KMS-11 (cell line): ENCODE measurements at regions not wholly inside any gene's neighbourhood (a gene's known extent, or its start where the extent isn't known, plus 50 kb on each side); places are given as distances from the start of the nearest gene placed in this dataset.

Source experiments
- H2AFZ ChIP-seq: fragments of 200-600 bp; sonication (generic); 2 replicates; pipeline ENCODE4 v1.6.1; 2016; ENCODE audit warnings: antibody characterized with exemption, mixed run types, low read depth
- H3K27ac ChIP-seq: fragments of 200-600 bp; sonication (generic); 2 replicates; pipeline ENCODE4 v1.6.1; 2016; ENCODE audit warnings: mild to moderate bottlenecking, mixed run types
- H3K27me3 ChIP-seq: fragments of 200-600 bp; sonication (generic); 2 replicates; pipeline ENCODE4 v1.6.1; 2017; ENCODE audit warnings: mild to moderate bottlenecking, low read depth, mixed run types, moderate library complexity; ENCODE audit not compliant: insufficient read depth
- H3K36me3 ChIP-seq: fragments of 200-600 bp; sonication (generic); 2 replicates; pipeline ENCODE4 v1.6.1; 2017; ENCODE audit warnings: mild to moderate bottlenecking, mixed run types; ENCODE audit not compliant: insufficient read depth
- H3K4me1 ChIP-seq: fragments of 200-600 bp; sonication (generic); 2 replicates; pipeline ENCODE4 v1.6.1; 2016; ENCODE audit warnings: mild to moderate bottlenecking, low read depth, mixed run types; ENCODE audit not compliant: poor library complexity, severe bottlenecking
- H3K4me2 ChIP-seq: fragments of 200-600 bp; sonication (generic); 2 replicates; pipeline ENCODE4 v1.7.0; 2016; ENCODE audit warnings: mild to moderate bottlenecking, mixed run types
- H3K4me3 ChIP-seq: fragments of 200-600 bp; sonication (generic); IDR thresholded peaks from 2 replicates; pipeline ENCODE4 v1.6.1; 2017; ENCODE audit warnings: low read depth, low read length, mixed read lengths; ENCODE audit not compliant: insufficient read depth
- H3K79me2 ChIP-seq: fragments of 200-600 bp; sonication (generic); 2 replicates; pipeline ENCODE4 v1.6.1; 2016; ENCODE audit warnings: low read depth, mixed run types; ENCODE audit not compliant: insufficient read depth
- H3K9ac ChIP-seq: fragments of 200-600 bp; sonication (generic); 2 replicates; pipeline ENCODE4 v1.6.1; 2016; ENCODE audit warnings: mild to moderate bottlenecking, mixed run types
- H4K20me1 ChIP-seq: fragments of 200-600 bp; sonication (generic); 2 replicates; pipeline ENCODE4 v1.6.1; 2016; ENCODE audit warnings: mild to moderate bottlenecking, mixed run types; ENCODE audit not compliant: insufficient read depth
- CTCF ChIP-seq: fragments of 200-600 bp; sonication (generic); conservative IDR thresholded peaks from 2 replicates; pipeline ENCODE4 v1.6.1; 2017; ENCODE audit warnings: low read depth, mild to moderate bottlenecking, antibody characterized with exemption, low read length, moderate library complexity, mixed read lengths

- H3K79me2 ChIP-seq, result no peaks in the 10 kb centered on the region
- no peak overlapping the region; the same call in 1 of the 2 replicates for H3K4me2 ChIP-seq
- H3K36me3 ChIP-seq, result no peaks in the 10 kb centered on the region
- peaks cover 12% of the 10 kb centered on the region for H3K4me1 ChIP-seq
- H4K20me1 ChIP-seq, result no peaks in the 10 kb centered on the region
- H3K27ac ChIP-seq, result no peak overlapping the region
- no peak for TF ChIP-seq CTCF
- H3K27me3 ChIP-seq, result no peaks in the 10 kb centered on the region
- H3K9ac ChIP-seq, result no peak overlapping the region
- H3K4me3 ChIP-seq, result no peak overlapping the region
- H2AFZ ChIP-seq, result no peak overlapping the region
These were observed 732.9 kb downstream of the CETN3 start for GRCh38 chr5:89676634-89677033.

GRCh38 chr5:89673019-89673418 lies 736.5 kb downstream of the CETN3 start:
- Histone ChIP-seq H3K27me3 (no peaks in the 10 kb centered on the region), H3K4me1 (peaks cover 12% of the 10 kb centered on the region), H3K27ac (no peak overlapping the region), H4K20me1 (no peaks in the 10 kb centered on the region), H3K36me3 (no peaks in the 10 kb centered on the region), H2AFZ (no peak overlapping the region), H3K4me2 (no peak overlapping the region), H3K4me3 (no peak overlapping the region), H3K79me2 (no peaks in the 10 kb centered on the region), H3K9ac (no peak overlapping the region)
- TF ChIP-seq CTCF, result no peak

GRCh38 chr5:89668821-89669220 lies 740.7 kb downstream of the CETN3 start:
- Histone ChIP-seq H3K4me3 (no peak overlapping the region), H4K20me1 (no peaks in the 10 kb centered on the region), H3K4me2 (no peak overlapping the region), H3K36me3 (no peaks in the 10 kb centered on the region), H3K9ac (no peak overlapping the region), H3K79me2 (no peaks in the 10 kb centered on the region), H3K27me3 (no peaks in the 10 kb centered on the region), H3K27ac (no peak overlapping the region), H2AFZ (no peak overlapping the region), H3K4me1 (no peaks in the 10 kb centered on the region)
- TF ChIP-seq CTCF, result no peak

- H3K4me1 ChIP-seq, result no peaks in the 10 kb centered on the region
- no peak overlapping the region for H3K9ac ChIP-seq
- no peak overlapping the region for H2AFZ ChIP-seq
- TF ChIP-seq CTCF, result no peak
- no peaks in the 10 kb centered on the region for H4K20me1 ChIP-seq
- H3K79me2 ChIP-seq, result no peaks in the 10 kb centered on the region
- no peak overlapping the region for H3K27ac ChIP-seq
- no peaks in the 10 kb centered on the region for H3K36me3 ChIP-seq
- no peak overlapping the region for H3K4me3 ChIP-seq
- H3K4me2 ChIP-seq, result no peak overlapping the region
- H3K27me3 ChIP-seq, result no peaks in the 10 kb centered on the region
These were observed 747.1 kb downstream of the CETN3 start for GRCh38 chr5:89662499-89662898.
